ENCODE measurements at regions not wholly inside any gene's neighbourhood (a gene's known extent, or its start where the extent isn't known, plus 50 kb on each side); places are given as distances from the start of the nearest gene placed in this dataset.

- no CpG with 5 or more reads among the region's 2 CpGs for WGBS (ENCODE audit: insufficient coverage)
- TF ChIP-seq, protein P1, sequence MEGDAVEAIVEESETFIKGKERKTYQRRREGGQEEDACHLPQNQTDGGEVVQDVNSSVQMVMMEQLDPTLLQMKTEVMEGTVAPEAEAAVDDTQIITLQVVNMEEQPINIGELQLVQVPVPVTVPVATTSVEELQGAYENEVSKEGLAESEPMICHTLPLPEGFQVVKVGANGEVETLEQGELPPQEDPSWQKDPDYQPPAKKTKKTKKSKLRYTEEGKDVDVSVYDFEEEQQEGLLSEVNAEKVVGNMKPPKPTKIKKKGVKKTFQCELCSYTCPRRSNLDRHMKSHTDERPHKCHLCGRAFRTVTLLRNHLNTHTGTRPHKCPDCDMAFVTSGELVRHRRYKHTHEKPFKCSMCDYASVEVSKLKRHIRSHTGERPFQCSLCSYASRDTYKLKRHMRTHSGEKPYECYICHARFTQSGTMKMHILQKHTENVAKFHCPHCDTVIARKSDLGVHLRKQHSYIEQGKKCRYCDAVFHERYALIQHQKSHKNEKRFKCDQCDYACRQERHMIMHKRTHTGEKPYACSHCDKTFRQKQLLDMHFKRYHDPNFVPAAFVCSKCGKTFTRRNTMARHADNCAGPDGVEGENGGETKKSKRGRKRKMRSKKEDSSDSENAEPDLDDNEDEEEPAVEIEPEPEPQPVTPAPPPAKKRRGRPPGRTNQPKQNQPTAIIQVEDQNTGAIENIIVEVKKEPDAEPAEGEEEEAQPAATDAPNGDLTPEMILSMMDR (IDR thresholded peaks at IDR 0.05): no peak
- TF ChIP-seq EZH2 (IDR thresholded peaks at IDR 0.05; ENCODE audit: borderline replicate concordance, insufficient read depth, low read depth, low read length, poor library complexity, severe bottlenecking): no peak
- no peaks in the 10 kb centered on the region for H3K9me3 Mint-ChIP-seq (ENCODE audit: insufficient read depth)
- no peak overlapping the region for H3K4me3 ChIP-seq (ENCODE audit: control extremely low read depth in 1 of 5, extremely low read depth in 1 of 5, insufficient read depth in 1 of 5, low read depth in 2 of 5, low read length in 4 of 5)
- no peaks in the 10 kb centered on the region for H3K9me3 ChIP-seq (ENCODE audit: control extremely low read depth in 1 of 3, control insufficient read depth in 2 of 3, insufficient read depth in 1 of 3, low read length in 2 of 3)
- no peaks in the 10 kb centered on the region for H3K4me1 ChIP-seq (ENCODE audit: control insufficient read depth in 2 of 2, insufficient read depth in 2 of 2, low read length in 2 of 2)
- H3K79me2 ChIP-seq (ENCODE audit: control insufficient read depth, insufficient read depth, low read length): no peaks in the 10 kb centered on the region
- ChIA-PET CTCF (no interaction called here), POLR2A (no interaction called here)
- H3K4me1 Mint-ChIP-seq: no peaks in the 10 kb centered on the region
- no peak overlapping the region for H3K27ac Mint-ChIP-seq
- intact Hi-C loops (cut with micrococcal nuclease): no loop called here
- H3K4me3 Mint-ChIP-seq: no peak overlapping the region
- no peaks in the 10 kb centered on the region for H3K27me3 Mint-ChIP-seq
- DNase-seq: no peak
- H3K4me2 ChIP-seq (replicated peaks; ENCODE audit: low read depth, low read length, poor library complexity, severe bottlenecking): no peak overlapping the region
- H3K9ac ChIP-seq (ENCODE audit: low read length): no peak overlapping the region
- ATAC-seq (ENCODE audit: low read depth): no peak
- H4K20me1 ChIP-seq (ENCODE audit: control insufficient read depth, insufficient read depth, low read length, poor library complexity, severe bottlenecking): no peaks in the 10 kb centered on the region
- H3K27me3 ChIP-seq (replicated peaks in 1 of 4; ENCODE audit: control extremely low read depth in 1 of 4, control insufficient read depth in 3 of 4, insufficient read depth in 4 of 4, low read length in 3 of 4): no peaks in the 10 kb centered on the region
- no peaks in the 10 kb centered on the region for H3K36me3 ChIP-seq (replicated peaks in 1 of 2; ENCODE audit: control extremely low read depth in 1 of 2, control insufficient read depth in 1 of 2, extremely low read depth in 1 of 2, insufficient read depth in 2 of 2, low read length in 1 of 2)
- H2AFZ ChIP-seq (ENCODE audit: insufficient read depth, low read depth, low read length, poor library complexity, severe bottlenecking): no peak overlapping the region
- no peak overlapping the region for H3K27ac ChIP-seq (ENCODE audit: low read length in 2 of 2)
These were observed 1061.8 kb upstream of the ARRDC3 start for GRCh38 chr5:92444888-92445287.

GRCh38 chr5:92435781-92436180 lies 1052.7 kb upstream of the ARRDC3 start:
- H3K4me3 Mint-ChIP-seq: no peak overlapping the region
- Histone ChIP-seq H3K27ac (ENCODE audit: low read length in 2 of 2) (no peak overlapping the region), H3K9ac (ENCODE audit: low read length) (no peak overlapping the region), H2AFZ (ENCODE audit: insufficient read depth, low read depth, low read length, poor library complexity, severe bottlenecking) (no peak overlapping the region), H3K4me3 (ENCODE audit: control extremely low read depth in 1 of 5, extremely low read depth in 1 of 5, insufficient read depth in 1 of 5, low read depth in 2 of 5, low read length in 4 of 5) (no peak overlapping the region), H3K79me2 (ENCODE audit: control insufficient read depth, insufficient read depth, low read length) (no peaks in the 10 kb centered on the region), H3K9me3 (ENCODE audit: control extremely low read depth in 1 of 3, control insufficient read depth in 2 of 3, insufficient read depth in 1 of 3, low read length in 2 of 3) (peaks cover 0 to 6% (median 2%) of the 10 kb centered on the region in 3 donors), H4K20me1 (ENCODE audit: control insufficient read depth, insufficient read depth, low read length, poor library complexity, severe bottlenecking) (no peaks in the 10 kb centered on the region), H3K4me2 (replicated peaks; ENCODE audit: low read depth, low read length, poor library complexity, severe bottlenecking) (no peak overlapping the region), H3K27me3 (replicated peaks in 1 of 4; ENCODE audit: control extremely low read depth in 1 of 4, control insufficient read depth in 3 of 4, insufficient read depth in 4 of 4, low read length in 3 of 4) (no peaks in the 10 kb centered on the region), H3K36me3 (replicated peaks in 1 of 2; ENCODE audit: control extremely low read depth in 1 of 2, control insufficient read depth in 1 of 2, extremely low read depth in 1 of 2, insufficient read depth in 2 of 2, low read length in 1 of 2) (no peaks in the 10 kb centered on the region), H3K4me1 (ENCODE audit: control insufficient read depth in 2 of 2, insufficient read depth in 2 of 2, low read length in 2 of 2) (no peaks in the 10 kb centered on the region)
- no peak for DNase-seq
- H3K27ac Mint-ChIP-seq: no peak overlapping the region
- no peak for ATAC-seq (ENCODE audit: low read depth)
- no peaks in the 10 kb centered on the region for H3K4me1 Mint-ChIP-seq
- POLR2A ChIA-PET: no interaction called here
- TF ChIP-seq, protein P1 (IDR thresholded peaks at IDR 0.05): no peak
- TF ChIP-seq EZH2 (IDR thresholded peaks at IDR 0.05; ENCODE audit: borderline replicate concordance, insufficient read depth, low read depth, low read length, poor library complexity, severe bottlenecking): no peak
- no peaks in the 10 kb centered on the region for H3K27me3 Mint-ChIP-seq
- CTCF ChIA-PET: no interaction called here
- WGBS (ENCODE audit: insufficient coverage): 93% methylated on average over 2 of the region's 3 CpGs
- H3K9me3 Mint-ChIP-seq (ENCODE audit: insufficient read depth): peaks cover 12% of the 10 kb centered on the region
- intact Hi-C loops (cut with micrococcal nuclease): no loop called here

Data from B cell (primary cell).